OCI-LY7 (cell line): ENCODE measurements at regions not wholly inside any gene's neighbourhood (a gene's known extent, or its start where the extent isn't known, plus 50 kb on each side); places are given as distances from the start of the nearest gene placed in this dataset.

ENCODE experiments used
- EZH2phosphoT487 ChIP-seq: fragments of 200-600 bp; sonication (generic); IDR thresholded peaks from 2 replicates; pipeline ENCODE4 v1.6.1; 2018; ENCODE audit warnings: low read depth, borderline replicate concordance, mild to moderate bottlenecking, mixed run types, antibody characterized with exemption, low read length, moderate library complexity, mixed read lengths
- TF ChIP-seq, protein P1 (sequence below): fragments of 200-600 bp; sonication (generic); conservative IDR thresholded peaks from 2 replicates; pipeline ENCODE4 v1.5.1; 2014; ENCODE audit warnings: mild to moderate bottlenecking, antibody characterized with exemption, low read length, moderate library complexity, mixed read lengths

DNA sequence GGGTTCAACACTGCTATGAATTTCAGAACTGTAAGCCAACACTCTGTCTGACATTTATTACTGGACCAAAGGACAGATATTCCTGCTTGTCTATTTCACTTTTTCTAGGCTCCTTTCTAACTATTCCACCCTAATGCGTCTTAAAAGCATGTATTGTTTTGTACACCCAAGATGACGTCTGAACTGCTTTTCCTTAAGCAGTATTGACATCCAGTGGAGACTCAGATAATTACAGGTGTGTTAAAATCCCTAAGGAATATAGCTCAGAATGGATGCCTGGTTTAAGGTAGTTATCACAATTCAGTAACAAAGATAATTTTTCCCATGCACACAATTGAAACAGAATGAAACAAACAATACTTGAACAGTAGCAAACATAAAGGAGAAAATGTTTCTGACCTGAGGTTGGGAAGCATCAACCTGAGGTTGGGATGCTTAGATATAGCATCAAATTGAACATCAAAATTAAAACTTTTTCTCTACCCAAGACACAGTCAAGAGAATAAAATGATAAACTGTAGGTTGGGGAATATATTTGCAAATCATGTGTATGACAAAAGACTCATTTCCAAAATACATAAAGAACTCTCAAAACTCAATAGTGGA, 93.7 kb upstream of the PTPRR start:
- TF ChIP-seq, protein P1, sequence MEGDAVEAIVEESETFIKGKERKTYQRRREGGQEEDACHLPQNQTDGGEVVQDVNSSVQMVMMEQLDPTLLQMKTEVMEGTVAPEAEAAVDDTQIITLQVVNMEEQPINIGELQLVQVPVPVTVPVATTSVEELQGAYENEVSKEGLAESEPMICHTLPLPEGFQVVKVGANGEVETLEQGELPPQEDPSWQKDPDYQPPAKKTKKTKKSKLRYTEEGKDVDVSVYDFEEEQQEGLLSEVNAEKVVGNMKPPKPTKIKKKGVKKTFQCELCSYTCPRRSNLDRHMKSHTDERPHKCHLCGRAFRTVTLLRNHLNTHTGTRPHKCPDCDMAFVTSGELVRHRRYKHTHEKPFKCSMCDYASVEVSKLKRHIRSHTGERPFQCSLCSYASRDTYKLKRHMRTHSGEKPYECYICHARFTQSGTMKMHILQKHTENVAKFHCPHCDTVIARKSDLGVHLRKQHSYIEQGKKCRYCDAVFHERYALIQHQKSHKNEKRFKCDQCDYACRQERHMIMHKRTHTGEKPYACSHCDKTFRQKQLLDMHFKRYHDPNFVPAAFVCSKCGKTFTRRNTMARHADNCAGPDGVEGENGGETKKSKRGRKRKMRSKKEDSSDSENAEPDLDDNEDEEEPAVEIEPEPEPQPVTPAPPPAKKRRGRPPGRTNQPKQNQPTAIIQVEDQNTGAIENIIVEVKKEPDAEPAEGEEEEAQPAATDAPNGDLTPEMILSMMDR: peak; percentile 36
- TF ChIP-seq EZH2phosphoT487: no peak
